ENCODE measurements at regions not wholly inside any gene's neighbourhood (a gene's known extent, or its start where the extent isn't known, plus 50 kb on each side); places are given as distances from the start of the nearest gene placed in this dataset.

DNA sequence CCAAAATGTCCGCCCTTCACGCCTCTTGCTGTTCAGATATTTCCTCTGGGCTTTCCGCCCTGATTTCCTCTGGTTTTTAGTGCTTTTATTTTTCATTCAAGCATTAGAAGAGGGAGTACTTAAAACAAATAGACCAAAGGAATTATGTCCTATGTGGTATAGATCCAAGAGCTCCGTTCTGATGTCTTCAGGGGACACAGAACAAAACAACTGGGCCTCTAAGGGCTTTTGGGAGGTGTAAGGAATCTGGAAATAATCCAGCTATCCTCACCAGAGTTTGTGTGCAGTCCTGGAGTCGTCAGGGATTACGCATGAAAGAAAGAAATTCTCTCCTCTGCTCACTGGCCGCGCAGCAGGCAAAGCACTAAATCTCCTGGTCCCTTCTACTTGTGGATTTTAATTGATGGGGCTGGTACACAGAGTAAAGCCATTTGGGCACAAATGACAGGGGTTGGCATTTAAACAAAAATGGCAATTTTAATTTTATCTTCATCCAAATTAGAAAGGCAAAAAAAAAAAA, 999.2 kb downstream of the ADGRL3 start:
- DNase-seq: no peak

GRCh38 chr4:62196338-62196737, 996.2 kb downstream of the ADGRL3 start:
- DNase-seq: no peak

DNA sequence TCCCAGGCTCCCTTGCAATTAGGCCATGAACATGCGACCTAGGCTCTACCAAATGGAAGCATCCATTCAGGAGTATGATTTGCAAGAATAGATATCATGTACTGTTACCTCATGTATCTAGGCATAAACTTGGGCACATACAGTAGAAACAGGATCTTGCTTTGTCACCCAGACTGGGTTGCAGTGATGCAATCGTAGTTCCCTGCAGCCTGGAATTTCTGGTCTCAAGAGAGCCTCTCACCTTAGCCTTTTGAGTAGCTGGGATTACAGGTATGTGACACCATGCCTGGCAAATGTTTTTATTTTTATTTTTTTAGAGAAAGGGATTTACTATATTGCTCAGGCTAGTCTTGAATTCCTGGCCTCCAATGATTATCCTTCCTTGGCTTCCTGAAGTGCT, 994.2 kb downstream of the ADGRL3 start:
- no peak for DNase-seq

DNA sequence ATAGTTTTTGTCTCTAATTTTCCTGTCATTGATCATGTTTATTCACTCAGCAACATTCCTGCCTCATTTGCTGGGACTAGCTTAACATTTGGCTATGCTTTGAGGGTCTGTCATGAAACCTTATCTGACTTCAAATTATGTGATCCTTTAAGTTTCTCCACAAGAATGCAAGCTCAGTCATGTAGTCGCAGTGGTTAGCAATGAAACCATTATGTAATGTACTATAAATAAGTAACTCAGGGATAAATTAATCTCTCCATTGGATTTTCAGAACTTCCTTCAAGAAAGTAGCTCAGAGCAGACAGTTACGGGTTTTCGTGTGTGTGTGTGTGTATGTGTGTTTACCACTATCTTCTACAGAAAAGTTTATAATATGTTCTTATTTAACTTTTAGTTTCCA, 993.6 kb downstream of the ADGRL3 start:
- DNase-seq: no peak

- DNase-seq: no peak
Observed at GRCh38 chr4:62191451-62192240, 991.5 kb downstream of the ADGRL3 start.

GRCh38 chr4:62170235-62170634, 970.1 kb downstream of the ADGRL3 start:
- DNase-seq: no peak

GRCh38 chr4:62168681-62169080, 968.6 kb downstream of the ADGRL3 start:
- no peak for DNase-seq

GRCh38 chr4:62162606-62163005, 962.5 kb downstream of the ADGRL3 start:
- no peak for DNase-seq

GRCh38 chr4:62161446-62161845, 961.3 kb downstream of the ADGRL3 start:
- DNase-seq: no peak

- no peak for DNase-seq
Observed at GRCh38 chr4:62159876-62160275, 959.8 kb downstream of the ADGRL3 start.

DNA sequence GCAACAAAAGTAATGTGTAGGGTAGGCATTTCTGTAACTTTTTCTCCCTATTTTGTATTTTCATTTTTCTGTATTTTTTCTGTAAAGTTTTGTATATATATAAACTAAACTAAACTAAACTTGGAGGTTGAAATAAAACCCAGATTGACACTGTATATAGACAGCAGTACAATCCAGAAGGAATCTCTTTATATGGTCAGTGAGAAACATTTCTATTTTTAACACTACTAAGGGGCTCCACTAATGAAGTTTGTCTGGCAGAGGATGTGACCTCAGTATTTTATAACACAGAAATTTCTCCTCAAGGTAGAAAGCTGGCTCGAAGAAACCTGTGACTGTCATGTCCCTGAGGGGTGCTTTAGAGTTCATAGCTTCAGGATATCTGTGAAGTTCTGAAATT, 959.2 kb downstream of the ADGRL3 start:
- no peak for DNase-seq

GRCh38 chr4:62156205-62156604, 956.1 kb downstream of the ADGRL3 start:
- no peak for DNase-seq

DNA sequence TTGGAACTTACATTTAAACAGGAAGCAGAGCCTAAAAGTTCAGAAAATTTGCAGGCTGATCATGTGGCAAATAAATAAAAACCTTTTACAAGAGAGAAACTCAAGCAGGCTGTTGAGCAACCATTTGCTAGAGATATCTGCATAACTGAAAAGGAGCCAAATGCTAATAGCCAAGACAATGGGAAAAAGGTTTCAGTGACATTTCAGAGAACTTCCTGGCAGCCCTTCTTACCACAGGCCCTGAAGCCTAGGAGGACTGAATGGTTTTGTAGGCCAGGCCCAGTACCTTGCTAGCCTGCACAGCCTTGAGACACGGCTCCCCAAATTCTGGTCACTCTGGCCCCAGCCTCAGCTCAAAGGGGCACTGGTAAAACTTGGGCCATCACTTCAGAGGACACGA, 945.1 kb downstream of the ADGRL3 start:
- no peak for DNase-seq

- no peak for DNase-seq
Observed at GRCh38 chr4:62144431-62144830, 944.3 kb downstream of the ADGRL3 start.

GRCh38 chr4:62135565-62136156, 935.5 kb downstream of the ADGRL3 start:
- no peak for DNase-seq

GRCh38 chr4:62133977-62134376, 933.9 kb downstream of the ADGRL3 start:
- DNase-seq: no peak

DNA sequence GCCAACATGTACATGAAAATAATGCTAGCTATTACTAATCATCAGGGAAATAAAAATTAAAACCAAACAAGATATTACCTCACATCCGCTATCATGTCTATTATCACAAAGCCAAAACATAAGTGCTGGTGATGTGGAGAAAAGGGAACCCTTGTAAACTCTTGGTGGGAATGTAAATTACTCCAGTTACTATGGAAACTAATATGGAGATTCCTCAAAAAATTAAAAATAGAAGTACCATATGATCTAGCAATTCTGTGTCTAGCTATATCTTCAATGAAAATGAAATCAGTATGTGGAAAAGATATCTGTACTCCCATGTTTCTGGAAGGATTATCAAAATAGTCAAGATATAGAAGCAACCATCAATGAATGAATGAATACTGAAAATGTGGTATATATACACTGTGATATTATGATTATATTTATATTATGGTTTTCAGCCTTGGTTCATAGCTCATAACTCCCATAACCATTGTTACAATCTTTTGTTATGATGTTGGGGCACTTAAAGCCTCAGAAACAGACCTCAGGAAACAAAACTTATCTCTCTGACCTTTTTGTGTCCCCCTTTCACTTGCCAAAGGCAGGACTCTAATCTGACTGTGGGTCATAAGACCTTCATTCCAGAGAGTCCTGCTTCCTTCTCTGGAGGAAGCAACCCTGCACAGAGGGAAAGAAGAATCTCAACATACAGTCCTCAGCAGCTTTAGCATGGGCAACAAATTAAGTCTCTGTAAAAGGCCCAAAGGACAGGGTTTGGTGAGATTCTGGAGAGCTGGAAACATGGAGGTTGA, 933.2 kb downstream of the ADGRL3 start:
- no peak for DNase-seq

DNA sequence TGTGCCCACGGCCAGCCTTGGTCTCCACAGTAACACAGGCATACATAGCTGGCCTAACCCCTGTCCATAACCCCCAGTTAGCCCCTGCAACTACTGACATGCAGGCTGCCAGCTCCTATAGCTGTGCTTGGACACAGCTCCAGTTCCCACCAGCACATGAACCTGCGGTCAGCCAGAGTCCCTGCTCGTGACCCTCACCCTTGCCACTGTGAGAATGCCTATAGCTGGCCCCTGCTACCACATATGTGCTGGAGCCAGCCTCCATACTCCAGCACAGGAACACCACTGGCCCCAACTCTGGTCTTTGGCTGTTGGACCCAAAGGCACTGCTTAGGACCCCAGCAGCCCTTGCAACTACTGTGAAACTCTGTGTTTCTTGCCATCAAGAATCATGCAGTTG, 930.9 kb downstream of the ADGRL3 start:
- no peak for DNase-seq

DNA sequence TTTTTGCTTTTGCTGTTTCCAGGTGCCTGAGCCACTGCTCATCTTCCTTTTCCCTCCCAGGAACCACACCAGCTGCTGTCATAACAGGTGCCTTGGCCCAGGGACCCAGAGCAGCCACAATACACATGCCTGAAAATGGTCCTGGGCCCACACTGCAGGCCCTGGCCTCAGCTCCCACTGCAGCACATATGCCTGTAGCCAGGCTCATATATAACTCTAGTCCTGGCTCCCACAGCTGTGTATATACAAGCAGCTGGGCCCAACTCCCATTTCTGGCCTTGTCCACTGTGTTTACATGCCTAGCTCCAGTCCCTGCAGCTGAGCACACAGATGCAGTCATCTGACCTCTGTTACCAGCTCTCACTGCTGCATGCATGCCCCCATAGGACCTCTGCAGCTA, 930.5 kb downstream of the ADGRL3 start:
- DNase-seq: no peak

DNA sequence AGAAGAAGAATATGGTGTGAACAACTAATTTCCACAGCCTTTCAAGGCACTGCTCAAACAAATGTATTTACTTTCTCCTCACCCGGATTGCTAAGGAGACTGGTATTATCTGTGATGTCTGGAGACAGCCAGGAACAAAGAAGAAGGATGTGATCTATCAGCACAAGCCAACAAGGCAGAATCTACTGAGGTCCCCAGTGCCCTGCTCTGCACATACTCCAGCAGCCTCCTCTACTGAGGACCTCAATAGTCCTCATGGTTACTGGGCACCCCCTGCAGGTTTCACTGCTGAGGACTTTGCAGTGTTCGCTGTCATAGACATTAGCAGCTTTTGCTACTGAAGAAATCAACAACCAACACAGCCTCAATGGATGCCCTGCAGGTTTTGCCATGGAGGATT, 930.1 kb downstream of the ADGRL3 start:
- no peak for DNase-seq
